Testis (tissue), 2 donors: ENCODE measurements at regions not wholly inside any gene's neighbourhood (a gene's known extent, or its start where the extent isn't known, plus 50 kb on each side); places are given as distances from the start of the nearest gene placed in this dataset.

Experiments
- CTCF ChIP-seq, 3 experiments: fragments of 450-650 bp in 2 of 3; fragments of 200-600 bp in 1 of 3; sonication (generic) in 1 of 3; IDR thresholded peaks; one replicate each; pipeline ENCODE4 v1.5.1; 2016 to 2019; ENCODE audit warnings: antibody characterized with exemption in 3 of 3, mild to moderate bottlenecking in 2 of 3, moderate library complexity in 1 of 3
- POLR2A ChIP-seq: fragments of 450-650 bp; IDR thresholded peaks from one replicate; pipeline ENCODE4 v1.6.1; 2017; ENCODE audit warnings: antibody characterized with exemption, mild to moderate bottlenecking, moderate library complexity

- TF ChIP-seq POLR2A (no peak), CTCF (IDR thresholded peaks at IDR 0.05) (no peak)
Measured at GRCh38 chr16:26447570-26447969, 619.2 kb upstream of the C16orf82 start.
